ENCODE measurements at regions not wholly inside any gene's neighbourhood (a gene's known extent, or its start where the extent isn't known, plus 50 kb on each side); places are given as distances from the start of the nearest gene placed in this dataset.

DNA sequence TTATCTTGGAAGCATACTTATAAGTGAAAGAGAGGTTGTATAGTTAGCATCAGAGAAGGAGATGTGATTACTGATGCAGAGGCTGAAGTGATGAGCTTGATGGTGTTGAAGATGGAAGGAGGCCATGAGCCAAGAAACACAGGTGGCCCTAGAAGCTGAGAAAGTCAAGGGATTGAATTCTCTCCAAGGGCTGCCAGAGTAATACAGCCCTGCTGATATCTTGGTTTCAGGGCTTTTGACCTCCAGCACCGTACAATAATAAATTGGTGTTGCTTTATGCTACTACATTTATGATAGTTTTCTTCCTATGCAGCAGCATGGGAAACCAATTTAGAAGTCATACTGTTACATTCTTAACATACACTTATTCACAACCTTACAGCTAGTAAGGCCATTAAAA, 1133.3 kb downstream of the AACS start:
- no peak for DNase-seq (ENCODE audit: low read depth)

DNA sequence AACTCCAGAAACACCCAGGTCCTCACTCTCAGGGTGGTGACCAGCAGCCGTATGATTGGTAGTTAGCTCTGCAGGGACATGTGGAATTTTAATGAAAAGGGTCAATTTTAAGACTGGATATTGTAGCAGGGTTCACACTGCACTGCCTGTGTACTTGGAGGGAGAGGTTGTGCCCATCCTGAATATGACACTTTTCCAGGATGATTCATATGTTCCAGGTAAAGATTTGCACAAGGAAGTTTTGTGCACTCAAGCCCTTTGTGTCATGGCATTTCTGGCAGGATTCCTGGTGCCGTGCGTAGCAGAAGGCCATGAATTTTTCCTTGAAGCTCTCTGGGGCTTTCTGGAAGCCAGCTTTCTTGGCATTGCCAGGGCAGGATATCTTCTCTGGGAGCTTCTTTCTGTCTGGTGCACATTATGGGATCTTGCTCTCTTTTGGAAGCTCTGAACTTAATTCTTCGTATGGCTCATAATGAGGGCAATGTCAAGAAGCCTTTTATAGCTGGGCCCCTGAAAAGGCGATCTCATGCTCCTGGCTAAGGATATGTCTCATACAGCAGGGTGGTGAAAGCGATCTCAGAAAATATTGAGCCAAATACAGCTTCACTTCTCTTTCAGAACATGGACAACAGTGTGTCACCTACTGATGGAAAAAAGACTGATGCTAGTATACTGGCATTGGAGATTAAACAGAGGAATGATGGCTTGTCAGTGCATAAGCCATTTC, 1133.9 kb downstream of the AACS start:
- no peak for DNase-seq (ENCODE audit: low read depth)

DNA sequence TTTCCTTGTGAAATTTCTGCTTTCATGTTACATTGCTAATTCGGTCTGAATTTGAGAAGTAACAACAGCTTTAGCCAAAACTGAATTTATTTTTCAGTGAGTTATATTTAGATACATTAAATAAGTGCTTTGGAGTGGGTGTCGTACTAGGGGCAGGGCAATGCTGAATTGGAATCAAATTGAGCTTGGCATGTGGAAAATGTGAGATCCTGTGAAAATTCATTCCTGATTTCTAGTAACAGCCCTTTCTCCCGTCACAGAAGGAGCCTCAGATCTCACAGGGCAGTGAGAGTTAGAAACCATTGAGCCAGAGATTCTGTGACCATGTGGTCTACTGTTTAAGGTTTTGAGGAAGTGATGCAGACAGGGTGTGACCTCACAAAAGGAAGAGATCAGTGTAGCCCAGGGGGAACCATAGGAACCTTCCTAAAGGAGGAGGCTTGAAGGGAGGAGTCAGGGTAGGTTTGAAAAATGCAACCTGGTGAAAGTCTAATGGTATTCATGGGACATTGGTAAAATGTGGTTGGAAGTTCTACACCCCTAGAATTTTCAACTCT, 1136.8 kb downstream of the AACS start:
- no peak for DNase-seq (ENCODE audit: low read depth)

DNA sequence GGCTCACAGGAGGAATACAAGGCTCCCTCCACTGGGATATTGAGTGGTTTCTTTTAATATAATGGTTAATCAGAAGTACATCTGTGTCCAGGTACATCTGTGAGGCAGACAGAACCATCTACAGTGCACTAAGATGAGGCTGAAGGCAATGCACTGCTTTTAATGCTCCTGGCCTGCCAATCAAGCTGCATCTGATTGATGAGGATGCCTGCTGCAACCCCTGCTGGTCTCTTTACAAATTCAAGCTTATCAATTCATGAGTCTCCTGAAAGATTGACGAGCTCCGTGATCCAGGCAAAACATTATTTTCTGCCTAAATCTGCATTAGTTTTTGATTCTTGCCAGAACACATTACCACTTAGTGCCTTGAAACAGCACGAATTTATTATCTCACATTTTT, 1139.1 kb downstream of the AACS start:
- DNase-seq (ENCODE audit: low read depth) = no peak

DNA sequence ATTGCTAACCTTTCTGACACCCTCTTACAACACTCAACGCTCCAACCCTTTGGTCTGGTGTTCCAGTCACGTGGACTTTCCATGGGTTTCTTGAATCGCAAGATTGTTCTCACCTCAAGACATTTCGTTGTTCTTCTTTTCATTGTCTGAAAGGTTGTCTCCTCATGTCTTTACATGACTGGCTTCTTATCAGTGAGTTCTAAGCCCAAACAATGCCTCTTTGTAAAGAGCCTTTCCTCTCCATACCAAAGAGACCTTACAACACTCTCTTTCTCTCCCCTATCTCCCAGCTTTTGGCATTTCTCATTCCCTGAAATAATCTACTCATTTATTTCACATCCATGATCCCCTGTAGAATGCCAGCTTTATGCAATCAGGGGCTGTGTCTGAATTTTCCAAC, 1144.8 kb downstream of the AACS start:
- DNase-seq (ENCODE audit: low read depth) = no peak

DNA sequence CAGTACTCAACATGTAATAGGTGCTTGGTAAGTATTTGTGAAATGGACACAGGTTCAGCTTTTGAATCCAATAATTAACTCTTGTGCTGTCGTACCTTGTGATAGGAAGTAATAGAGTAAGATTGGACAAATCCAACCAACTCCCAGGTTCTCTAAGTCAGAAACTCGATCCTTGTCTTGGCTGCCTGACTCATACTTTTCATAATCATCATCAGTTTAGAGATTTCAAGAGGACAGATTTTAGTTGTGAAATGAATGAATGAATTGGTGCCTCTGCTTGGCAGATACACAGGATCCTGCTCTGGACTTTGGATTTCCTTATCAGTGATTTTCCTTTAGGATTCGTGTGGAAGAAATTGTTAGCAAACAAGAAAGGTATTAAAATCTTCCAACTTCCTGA, 1145.2 kb downstream of the AACS start:
- no peak for DNase-seq (ENCODE audit: low read depth)

DNA sequence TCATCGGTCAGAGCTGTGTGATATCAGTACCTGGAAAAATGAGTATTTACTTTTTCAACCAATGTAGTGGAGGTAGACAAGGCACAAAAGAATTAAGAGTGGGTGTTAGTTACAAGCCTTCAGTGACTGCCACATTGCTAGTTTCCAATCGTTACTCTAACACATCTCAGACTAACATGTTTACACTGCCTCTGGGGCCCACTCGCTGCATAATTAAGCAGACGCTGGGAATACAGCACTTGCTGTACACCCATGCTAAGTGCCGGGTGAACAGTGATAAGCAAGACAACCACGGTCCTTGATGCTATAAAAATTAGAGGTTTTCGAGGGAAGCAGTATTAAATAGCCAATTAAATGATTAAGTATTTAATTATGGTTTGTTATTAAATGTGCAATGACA, 1147.6 kb downstream of the AACS start:
- DNase-seq (ENCODE audit: low read depth) = no peak

DNA sequence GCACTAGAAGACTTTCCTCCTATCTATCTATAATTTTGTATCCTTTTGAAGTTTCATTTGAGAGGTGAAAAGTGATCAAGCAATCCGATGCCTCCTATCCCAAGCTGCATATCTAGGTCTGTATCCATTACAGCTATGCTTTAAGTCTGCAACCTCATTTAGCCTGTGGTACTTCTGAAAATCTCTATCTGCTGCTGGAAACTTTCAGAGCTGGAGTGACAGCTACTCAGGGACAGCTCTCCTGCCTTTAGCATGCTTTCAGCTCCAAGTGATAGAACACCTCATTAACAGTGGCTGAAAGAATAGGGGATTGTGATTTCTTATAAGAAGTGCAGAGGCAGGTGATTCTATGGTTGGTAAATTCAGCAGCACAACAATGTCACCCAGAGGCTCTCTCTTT, 1153.5 kb downstream of the AACS start:
- no peak for DNase-seq (ENCODE audit: low read depth)

DNA sequence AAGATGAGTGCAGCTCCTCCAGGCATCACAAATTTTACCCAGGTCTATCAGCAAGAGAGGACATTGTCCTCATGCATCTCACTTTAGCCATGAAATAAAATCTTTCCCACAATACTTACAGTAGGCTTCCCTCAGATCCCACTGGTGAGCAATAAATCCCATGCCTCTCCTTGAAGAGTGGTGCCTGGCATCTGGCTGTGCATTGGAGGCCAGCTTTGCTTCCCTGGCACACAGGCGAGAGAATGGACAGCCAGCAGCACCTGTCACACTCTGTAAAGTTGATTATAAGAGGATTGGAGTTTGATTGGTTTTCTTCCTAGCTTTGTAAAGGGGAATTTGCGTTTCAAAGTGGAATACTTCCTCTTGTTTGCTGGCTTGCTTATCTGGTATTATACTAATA, 1153.9 kb downstream of the AACS start:
- DNase-seq (ENCODE audit: low read depth) = no peak

DNA sequence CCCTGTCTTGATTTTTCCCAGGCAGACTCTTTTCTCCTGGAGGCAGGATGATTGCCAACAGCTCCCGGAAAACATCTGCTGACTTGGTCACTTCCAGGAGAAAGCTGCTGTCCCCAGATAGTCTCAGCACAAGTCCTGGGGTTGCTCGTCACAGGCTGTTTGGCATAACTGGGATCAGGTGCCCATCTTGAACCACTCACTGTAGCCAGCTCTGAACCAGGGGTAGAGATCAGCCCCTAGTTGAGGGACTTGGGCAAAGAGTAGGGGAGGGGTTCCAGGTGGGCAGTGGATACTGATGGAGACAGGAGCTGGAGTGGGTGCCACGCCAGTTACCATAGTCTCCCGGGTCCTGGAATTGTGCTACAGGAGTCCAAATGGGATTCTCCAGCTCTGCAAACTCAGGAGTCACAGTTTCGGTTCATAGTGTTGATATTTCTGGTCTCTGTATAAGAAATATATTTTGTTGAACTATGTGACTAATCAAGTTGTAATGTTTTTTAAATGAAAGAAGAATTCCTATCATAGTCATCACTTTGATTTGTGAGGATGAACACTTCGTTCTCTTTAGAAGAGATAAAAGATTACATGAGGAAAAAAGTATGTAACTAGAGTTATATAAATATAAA, 1154.5 kb downstream of the AACS start:
- no peak for DNase-seq (ENCODE audit: low read depth)

DNA sequence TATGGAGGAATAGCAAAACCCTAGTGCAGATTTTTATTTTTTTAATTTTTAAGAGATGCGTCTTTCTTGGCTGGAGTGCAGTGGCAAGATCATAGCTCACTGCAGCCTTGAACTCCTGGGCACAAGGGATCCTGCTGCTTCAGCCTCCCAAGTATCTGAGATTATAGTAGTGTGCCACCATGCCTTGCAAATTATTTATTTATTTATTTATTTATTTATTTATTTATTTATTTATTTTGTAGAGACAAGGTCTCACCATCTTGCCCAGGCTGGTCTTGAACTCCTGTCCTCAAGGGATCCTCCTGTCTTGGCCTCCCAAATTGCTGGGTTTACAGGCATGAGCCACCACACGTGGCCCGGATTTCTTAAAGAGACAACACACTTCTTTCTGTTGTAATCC, 1158.8 kb downstream of the AACS start:
- no peak for DNase-seq (ENCODE audit: low read depth)

DNA sequence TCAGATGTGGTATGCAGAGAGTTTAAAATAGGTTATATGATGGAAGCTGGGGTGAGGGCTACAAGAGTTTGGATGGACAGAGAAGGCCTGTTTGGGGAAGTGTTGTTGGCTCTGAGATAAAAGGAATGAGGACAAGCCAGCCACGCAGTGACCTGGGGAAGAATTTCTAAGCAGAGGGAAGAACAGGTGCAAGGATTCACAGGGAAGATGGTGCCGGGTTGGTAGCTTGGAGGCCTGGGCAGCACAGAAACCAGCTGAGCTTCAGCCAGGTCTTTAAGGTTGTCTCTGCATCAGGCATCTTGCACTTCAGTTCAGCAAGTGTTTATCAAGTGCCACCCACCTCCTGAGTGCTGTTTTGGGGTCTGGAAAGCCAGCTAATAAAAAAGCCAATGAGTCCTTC, 1163.7 kb downstream of the AACS start:
- no peak for DNase-seq (ENCODE audit: low read depth)

DNA sequence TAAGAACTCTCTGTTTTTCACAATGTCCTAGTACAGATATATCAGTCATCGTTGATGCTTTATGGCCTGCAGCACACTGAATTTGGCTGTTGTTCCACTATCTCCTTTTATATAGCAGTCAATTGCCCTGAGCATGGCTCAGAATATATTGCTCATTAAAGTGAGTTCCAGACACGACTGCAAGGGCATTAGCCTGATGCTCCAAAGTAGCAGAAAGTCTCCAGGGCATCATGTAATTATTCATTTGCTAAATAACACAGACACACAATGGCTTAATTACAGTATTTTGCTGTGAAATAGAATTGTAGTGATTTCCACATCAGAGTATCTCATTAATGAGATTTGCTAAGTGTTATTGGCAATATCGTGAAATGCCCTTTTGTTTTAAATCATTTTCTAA, 1167.5 kb downstream of the AACS start:
- no peak for DNase-seq (ENCODE audit: low read depth)

DNA sequence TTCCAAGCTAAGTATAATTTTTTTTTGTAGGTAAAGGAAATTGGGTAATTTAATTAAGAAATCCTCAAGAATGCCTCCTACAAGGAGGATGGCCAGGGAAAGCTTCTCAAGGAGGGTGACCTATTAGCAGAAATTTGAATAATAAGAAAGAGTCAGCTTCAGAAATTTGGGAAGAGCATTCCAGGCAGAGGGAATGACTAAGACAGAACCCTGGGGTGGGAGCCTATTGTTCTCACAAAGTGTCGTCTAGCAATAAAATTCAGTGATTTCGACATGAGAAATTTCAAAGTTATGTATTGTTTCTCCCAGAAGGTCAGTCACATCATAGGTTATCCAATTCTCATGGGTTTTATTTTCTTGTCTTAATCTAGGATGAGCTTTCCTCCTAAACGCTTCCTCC, 1168.4 kb downstream of the AACS start:
- no peak for DNase-seq (ENCODE audit: low read depth)

DNA sequence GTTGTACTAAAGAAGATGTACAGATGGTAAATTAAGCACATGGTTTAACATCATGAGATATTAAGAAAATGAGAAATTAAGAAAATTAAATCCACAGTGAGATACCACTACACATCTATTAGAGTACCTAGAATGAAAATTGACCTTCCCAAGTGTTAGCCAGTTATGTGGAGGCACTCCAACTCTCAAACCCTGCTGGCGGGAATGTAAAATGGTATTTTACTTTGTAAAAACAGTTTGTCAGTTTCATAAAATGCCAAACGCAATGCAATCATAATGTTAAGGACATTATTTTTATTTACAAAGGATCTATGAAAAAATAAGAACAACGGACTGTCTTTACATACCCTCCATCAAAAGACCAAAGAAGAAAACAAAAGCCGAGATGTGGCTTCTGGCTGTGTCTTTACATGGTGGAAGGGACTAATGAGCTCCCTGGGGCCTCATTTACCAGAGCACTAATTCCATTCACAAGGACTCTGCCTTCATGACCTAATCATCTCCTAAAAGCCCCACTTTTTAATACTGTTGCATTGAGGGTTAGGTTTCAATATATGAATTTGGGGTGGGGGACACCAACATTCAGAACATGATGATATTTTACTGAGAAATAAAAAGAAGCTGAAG, 1178.7 kb downstream of the AACS start:
- DNase-seq (ENCODE audit: low read depth) = no peak

DNA sequence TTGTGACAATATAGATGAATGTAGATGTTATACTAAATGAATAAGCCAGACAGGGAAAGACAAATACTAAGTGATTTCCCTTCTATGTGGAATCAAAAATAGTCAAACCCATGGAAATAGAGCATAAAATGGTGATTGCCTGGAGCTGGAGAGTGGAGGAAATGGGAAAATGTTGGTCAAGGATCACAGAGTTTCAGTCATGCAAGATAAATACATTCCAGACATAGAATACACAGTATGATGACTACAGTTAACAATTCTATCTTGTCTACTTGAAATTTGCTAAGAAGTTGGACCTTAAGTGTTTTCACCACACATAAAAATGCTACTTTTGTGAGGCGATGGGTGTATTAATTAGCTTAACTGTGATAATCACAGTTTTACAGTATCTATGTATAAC, 1182.7 kb downstream of the AACS start:
- DNase-seq (ENCODE audit: low read depth) = no peak

DNA sequence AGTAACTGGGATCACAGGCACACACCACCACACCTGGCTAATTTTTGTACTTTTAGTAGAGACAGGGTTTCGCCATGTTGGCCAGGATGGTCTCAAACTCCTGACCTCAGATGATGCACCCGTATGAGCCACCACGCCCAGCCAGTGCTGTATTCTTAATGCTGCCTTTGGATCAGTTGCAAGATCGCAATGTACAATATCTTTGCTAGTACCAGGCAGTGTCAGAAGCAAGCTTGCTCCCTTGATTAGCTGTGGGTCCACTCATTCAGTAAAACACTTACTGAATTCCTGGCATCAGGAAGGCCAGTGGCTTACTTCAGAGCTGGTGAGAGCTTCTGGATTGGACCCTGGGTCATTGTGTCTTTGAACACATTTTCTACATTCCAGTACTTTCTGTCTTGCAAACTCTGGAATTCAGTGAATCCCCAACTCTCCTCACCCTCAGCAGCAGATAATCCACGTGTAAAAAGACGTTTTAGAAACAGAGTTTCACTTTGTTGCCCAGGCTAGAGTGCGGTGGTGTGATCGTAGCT, 1183.7 kb downstream of the AACS start:
- no peak for DNase-seq (ENCODE audit: low read depth)

DNA sequence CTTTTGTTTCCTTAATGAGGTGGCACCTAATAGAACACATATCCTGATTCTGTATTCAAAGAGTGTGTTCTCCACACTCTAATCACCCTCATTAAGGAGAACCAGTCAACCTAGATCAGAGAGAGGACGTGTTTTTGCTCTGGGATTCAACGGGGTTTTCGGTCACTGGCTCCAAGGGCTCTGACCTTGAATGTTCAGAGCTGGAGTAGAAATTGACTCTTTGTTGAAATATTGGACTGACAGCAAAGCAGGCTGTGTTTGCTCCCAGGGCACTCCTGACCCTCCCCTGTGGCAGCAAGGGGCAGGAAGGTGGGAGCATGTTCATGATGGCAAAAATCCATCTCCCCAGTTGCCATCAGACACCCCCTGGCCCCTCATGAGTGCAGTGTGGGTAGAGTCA, 1193.0 kb downstream of the AACS start:
- DNase-seq (ENCODE audit: low read depth) = no peak

DNA sequence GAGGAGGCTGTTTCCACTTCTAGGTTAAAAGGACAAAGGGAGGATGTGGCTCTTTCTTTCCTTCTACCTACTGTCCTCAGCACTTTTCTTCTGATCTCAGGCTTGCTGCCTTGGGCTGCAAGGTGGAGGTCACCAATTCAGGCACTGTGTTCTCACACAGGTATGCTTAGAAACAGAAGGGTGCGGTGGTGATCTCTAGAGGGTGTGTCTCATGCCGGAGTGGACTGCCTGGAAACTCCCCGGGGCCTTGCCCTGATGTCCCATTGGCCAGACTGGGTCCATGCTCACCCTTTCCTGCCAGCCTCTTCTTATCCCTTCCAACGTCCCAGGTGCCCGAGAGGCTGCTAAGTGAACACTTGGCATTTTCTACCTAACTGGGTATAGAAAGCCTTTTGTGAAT, 1197.6 kb downstream of the AACS start:
- DNase-seq (ENCODE audit: low read depth) = no peak

DNA sequence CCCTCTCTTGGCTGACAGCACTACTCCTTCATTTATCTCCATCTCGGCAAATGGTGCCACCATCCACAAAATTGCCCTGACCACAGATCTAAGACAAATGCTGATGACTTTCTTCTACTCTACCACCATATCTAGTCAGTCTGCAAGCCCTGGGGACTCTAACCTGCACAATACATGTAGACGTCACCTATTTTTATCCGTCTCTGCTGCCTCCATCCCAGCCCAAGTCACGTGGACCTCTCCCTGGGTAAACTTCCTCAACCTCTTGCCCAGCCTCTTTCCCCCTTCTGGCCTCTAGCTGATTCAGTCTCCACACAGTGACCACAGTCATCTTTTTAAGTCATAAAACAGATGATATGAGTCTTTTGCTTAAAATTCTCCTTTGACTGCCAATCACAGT, 1203.0 kb downstream of the AACS start:
- DNase-seq (ENCODE audit: low read depth) = no peak

DNA sequence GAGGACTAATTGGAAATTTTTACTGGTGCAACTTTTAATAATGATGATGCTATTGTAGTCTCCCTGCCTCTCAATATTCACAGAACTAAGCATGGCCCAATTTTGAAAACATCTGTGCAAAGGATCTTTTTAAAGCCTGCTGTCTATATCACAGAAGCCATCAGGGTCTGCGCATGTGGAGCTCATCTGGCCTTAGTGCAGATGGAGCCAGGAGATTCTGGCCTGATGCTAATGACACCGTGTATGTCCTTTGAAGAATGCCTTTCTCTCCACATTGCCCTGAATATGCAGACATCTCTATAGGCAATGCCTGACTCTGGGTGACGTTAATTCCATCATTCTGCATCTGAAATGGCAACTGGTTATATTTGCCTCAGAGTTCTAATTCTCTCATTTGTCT, 1205.9 kb downstream of the AACS start:
- no peak for DNase-seq (ENCODE audit: low read depth)

DNA sequence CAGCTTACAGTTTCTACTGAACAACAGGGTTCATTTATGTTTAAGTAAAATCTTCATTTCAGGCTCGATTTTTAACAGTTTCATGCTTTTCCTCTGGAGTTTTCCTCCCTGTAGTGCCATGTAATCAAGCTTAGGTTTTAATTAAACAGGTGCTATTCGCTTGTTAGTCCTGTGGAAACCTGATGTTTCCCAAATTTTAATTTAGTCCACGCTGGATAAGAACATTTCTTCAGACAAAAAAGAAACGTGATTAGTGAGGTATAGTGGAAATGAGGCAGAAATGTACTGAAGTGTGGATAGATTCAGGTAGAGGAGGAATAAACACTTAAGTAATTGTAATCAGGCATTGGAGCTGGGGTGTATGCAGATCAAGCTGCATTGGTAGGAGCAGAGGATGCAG, 1217.5 kb downstream of the AACS start:
- no peak for DNase-seq (ENCODE audit: low read depth)

DNA sequence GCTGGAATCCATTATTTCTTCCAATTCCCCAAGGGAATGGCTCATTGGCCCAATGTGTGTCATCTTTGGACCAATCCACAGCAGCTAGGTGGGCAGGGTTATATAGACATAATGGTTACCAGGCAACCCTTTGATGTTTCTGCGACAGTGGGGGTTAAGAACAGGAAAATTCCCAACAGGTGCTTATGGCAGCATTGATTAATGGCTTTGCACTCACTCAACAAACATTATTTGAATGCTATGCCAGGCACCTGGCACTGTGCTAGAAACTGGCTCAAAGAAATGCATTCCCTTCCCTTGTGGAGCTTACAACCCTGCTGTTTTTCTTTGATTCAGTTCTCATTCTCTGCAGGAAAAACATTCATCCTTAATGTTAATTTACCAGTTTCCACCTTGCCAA, 1221.0 kb downstream of the AACS start:
- no peak for DNase-seq (ENCODE audit: low read depth)
